ENCODE measurements at regions not wholly inside any gene's neighbourhood (a gene's known extent, or its start where the extent isn't known, plus 50 kb on each side); places are given as distances from the start of the nearest gene placed in this dataset.

GRCh38 chr10:27601946-27602538 is 97.9 kb downstream of the RAB18 start:
- TF ChIP-seq CTCF (conservative IDR thresholded peaks at IDR 0.05; ENCODE audit: low read depth, low read length): no peak
- TF ChIP-seq EZH2phosphoT487 (IDR thresholded peaks at IDR 0.05; ENCODE audit: borderline replicate concordance, low read length): no peak
